GM10266 (cell line): ENCODE measurements at regions not wholly inside any gene's neighbourhood (a gene's known extent, or its start where the extent isn't known, plus 50 kb on each side); places are given as distances from the start of the nearest gene placed in this dataset.

Experiments
- DNase-seq: peaks from one replicate; pipeline ENCODE4 v3.0.0; 2012; ENCODE audit errors: extremely low spot score
- TF ChIP-seq, protein P1 (sequence below): IDR thresholded peaks from 2 replicates; pipeline ENCODE4 v1.5.1; 2012; ENCODE audit warnings: mild to moderate bottlenecking, low read depth; ENCODE audit not compliant: control insufficient read depth, insufficient read depth; ENCODE audit errors: missing control alignments

DNA sequence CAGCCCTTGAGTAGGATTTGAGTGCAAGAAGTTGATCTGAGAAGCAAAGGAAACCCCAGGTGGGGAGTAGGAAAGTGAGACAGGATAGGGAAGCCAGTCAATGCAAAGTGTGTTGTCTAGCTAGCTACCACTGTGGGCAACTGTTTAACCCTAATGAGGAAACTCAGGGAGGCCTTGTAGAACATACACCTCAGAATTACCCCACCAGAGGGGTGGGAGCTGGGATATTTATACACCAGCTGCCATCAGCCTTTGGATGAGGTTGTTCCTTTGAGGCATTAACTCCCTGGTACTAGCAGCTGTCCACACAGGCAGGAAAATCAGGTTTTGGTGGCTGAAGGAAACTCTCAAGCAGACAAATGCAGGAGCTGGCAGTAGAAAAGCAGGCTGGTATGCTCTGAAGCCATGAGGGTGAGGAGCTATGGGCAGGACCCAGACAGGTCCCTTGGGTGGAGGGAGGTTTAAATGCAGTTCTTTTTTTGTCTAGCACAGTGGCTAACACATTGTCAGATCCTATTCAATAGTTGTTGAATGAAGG, 60.1 kb upstream of the ARID5B start:
- TF ChIP-seq, protein P1, sequence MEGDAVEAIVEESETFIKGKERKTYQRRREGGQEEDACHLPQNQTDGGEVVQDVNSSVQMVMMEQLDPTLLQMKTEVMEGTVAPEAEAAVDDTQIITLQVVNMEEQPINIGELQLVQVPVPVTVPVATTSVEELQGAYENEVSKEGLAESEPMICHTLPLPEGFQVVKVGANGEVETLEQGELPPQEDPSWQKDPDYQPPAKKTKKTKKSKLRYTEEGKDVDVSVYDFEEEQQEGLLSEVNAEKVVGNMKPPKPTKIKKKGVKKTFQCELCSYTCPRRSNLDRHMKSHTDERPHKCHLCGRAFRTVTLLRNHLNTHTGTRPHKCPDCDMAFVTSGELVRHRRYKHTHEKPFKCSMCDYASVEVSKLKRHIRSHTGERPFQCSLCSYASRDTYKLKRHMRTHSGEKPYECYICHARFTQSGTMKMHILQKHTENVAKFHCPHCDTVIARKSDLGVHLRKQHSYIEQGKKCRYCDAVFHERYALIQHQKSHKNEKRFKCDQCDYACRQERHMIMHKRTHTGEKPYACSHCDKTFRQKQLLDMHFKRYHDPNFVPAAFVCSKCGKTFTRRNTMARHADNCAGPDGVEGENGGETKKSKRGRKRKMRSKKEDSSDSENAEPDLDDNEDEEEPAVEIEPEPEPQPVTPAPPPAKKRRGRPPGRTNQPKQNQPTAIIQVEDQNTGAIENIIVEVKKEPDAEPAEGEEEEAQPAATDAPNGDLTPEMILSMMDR: no peak
- no peak for DNase-seq

DNA sequence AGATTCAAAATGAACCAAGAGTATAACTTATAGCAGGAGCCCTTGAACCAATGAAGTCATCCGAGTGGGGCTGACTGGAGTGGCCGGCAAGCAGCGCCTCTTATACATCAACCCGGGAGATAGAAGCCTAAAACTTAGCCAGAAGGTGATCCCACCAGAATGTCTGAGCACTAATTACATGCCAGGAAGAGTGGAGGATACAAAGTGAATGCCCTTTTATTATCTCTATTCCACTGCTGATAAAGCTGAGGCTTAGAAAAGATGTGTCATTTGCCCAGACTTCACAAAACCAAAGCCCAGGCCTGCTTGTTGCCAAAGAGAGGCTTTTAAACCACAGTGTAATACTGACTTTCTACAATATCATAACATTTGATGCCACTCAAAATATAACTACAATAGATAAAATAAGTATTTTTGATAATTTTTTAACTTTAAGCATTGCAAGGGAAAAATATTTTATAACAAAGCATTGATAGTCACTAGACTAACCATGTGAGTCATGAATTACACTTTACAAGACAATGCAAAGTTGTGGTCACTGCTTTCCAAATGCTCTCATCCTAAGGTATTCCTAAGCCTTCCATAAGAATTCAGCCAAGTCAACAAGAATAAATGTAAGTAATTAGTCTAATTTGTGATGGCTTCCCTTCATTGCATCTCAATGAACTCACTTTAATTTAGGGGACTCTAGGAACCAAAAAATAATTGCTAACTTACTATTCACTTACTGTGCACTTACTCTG, 58.6 kb upstream of the ARID5B start:
- TF ChIP-seq, protein P1: no peak
- no peak for DNase-seq

DNA sequence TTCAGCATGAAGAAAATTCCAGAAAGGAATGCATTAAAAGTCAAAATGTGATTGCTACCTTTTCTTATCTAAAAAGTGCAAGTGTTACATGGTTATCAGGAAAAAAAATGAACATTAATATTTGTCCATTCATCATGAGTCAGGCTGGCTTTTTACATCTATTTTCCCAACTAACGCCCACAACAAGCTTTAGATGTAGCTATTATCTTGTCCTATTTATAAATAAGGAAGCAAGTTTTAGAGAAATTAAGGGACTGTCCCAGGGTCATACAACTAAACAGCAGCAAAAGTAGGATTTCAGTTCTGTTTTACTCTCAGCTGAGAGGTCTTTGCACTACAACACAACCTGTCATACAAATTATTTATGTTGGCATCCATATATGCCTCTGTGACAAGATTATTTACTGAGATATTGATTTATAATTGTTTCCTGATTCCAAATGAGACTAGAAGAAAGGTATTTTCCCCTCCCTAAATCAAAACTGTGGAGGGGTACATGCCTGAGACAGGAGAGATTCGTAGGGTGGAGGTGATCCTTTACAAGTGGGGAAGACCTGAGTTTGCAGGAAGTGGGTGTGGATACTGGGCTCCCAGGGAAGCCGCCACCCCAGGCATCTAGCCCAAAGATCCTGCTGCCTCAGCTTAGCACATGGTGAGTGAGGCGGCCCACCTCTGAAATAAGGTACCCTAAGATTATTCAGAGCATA, 57.2 kb upstream of the ARID5B start:
- TF ChIP-seq, protein P1: no peak
- DNase-seq: no peak

DNA sequence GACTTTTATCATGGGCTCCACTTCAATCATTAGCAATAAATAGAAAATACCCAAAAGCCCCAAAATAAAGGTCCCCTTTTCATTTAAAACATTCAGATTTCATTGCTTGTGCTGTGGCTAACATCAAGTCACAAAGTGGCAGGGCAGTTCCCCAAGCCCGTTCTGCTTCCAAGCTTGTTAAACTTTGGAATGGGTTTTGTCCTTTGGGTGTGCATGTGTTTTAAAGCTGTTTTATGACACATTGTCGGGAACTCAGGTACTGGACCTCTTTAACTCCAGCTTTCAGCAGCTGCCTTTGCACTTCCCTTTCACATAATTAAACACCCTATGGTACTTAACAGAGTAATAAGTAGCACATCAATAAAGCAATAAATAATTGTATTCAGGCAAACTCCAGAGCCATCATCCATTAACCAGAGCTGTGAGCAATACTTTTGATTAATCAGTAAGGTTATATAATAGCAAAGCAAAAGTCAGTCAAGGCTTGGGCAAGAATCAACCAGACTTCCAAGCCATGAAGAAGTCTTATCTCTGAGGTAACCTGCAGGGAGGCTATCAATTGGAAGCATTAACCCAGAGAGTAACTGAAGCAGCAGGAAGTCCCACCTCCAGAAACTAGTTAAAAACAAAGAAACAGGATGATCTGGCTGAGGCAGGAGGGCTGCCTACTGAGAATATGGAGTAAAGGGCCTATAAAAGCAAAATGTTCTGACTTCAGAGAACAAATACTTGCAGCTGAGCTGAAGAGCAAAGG, 56.1 kb upstream of the ARID5B start:
- no peak for DNase-seq
- TF ChIP-seq, protein P1: no peak

DNA sequence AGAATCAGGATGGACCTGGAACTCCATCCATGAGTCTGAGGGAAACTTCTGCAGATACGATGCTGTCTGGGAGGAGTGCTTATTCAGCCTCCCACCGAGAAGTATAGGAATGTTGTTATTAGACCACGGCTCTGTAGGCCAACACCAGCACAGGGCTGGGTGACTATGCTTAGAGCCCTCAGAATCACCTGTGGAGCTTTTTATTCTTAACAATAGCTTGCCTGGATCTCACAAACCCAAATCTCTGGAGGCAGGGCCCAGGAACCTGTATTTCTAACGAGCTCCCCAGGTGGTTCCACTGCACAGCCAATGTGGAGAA, 55.6 kb upstream of the ARID5B start:
- TF ChIP-seq, protein P1: no peak
- DNase-seq: no peak

DNA sequence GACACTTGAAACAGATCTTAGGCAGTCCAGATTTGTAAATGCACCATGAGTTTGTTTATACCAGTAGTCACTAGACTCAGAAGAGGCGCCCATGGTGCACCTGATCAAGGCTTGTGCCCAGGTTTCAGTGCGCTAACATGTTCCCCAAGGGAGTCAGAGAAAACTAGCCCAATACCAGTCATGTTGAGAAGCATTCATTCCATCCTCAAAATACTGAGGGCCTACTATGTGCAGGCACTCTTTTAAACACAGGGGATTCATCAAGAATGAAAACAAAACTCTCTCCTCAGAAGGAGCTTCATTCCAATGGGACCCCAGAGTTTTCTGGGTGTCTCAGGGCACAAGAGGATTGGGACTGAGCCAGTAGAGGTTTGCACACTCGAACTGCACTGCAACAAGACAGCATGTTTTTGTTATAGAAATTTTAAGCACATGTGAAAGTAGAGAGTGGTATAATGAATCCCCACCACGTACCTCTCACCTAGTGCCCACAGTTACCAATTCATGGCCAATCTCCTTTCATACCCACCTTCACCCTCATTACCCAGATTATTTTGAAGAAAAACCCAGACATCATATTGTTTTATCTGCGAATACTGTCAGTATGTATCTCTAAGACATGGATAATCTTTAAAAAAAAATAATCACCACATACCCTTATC, 55.0 kb upstream of the ARID5B start:
- TF ChIP-seq, protein P1: no peak
- DNase-seq: no peak
